ENCODE measurements at regions not wholly inside any gene's neighbourhood (a gene's known extent, or its start where the extent isn't known, plus 50 kb on each side); places are given as distances from the start of the nearest gene placed in this dataset.
"Not testable (repeated sequence)": the region's sequence is repeated elsewhere in the genome, so short reads cannot be mapped to it uniquely, and the experiment has no call there.

DNA sequence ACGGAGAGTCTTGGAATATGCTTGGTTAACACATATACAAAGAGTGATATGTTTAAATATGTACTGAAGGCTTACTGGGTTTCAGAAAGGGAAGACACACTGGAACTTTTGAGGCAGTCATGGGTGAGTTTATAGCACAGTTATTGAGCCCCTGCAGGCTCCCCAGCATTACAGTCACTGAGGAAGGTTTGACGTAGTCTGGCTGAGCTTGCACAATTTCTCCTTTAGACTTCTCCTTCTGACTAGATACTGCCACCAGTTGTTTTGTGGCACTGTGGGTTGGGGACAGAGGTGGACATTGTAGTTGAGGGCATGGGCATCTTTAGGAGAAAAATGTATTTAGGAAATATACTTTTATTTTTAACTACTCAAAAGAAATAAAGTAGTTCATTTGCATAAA, 285.4 kb downstream of the C11orf87 start:
- no peak for DNase-seq (ENCODE audit: low read depth, low spot score)
- Mint-ChIP-seq H3K4me3 (no peak overlapping the region), H3K27ac (ENCODE audit: unreplicated experiment) (no peak overlapping the region), H3K4me1 (no peaks in the 10 kb centered on the region), H3K27me3 (ENCODE audit: low read depth) (peaks cover 9% of the 10 kb centered on the region), H3K36me3 (ENCODE audit: low read depth) (no peaks in the 10 kb centered on the region), H3K9me3 (no peaks in the 10 kb centered on the region)
- TF ChIP-seq, protein P1, sequence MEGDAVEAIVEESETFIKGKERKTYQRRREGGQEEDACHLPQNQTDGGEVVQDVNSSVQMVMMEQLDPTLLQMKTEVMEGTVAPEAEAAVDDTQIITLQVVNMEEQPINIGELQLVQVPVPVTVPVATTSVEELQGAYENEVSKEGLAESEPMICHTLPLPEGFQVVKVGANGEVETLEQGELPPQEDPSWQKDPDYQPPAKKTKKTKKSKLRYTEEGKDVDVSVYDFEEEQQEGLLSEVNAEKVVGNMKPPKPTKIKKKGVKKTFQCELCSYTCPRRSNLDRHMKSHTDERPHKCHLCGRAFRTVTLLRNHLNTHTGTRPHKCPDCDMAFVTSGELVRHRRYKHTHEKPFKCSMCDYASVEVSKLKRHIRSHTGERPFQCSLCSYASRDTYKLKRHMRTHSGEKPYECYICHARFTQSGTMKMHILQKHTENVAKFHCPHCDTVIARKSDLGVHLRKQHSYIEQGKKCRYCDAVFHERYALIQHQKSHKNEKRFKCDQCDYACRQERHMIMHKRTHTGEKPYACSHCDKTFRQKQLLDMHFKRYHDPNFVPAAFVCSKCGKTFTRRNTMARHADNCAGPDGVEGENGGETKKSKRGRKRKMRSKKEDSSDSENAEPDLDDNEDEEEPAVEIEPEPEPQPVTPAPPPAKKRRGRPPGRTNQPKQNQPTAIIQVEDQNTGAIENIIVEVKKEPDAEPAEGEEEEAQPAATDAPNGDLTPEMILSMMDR (conservative IDR thresholded peaks at IDR 0.05), result no peak

DNA sequence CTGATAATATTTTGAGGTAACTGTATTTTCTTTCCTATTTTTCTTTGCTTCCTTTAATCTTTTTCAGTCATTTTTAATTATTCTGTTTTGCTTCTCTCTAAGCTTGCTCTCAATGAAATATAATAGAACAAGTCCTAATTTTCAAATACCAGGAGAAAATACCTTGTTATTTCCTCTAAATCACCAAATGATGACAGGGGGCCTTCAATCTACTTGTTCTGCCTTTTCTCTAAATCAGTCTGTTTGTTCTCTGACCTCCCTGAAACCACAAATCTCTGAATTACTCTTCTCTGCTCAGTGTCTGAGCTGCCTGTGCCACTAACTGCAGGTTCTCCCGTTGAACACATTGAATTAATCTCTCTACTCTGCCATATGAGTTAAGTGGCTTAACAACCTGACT, 286.2 kb downstream of the C11orf87 start:
- no peaks in the 10 kb centered on the region for H3K9me3 Mint-ChIP-seq
- no peaks in the 10 kb centered on the region for H3K36me3 Mint-ChIP-seq (ENCODE audit: low read depth)
- TF ChIP-seq, protein P1 (conservative IDR thresholded peaks at IDR 0.05), result no peak
- no peak overlapping the region for H3K27ac Mint-ChIP-seq (ENCODE audit: unreplicated experiment)
- H3K4me1 Mint-ChIP-seq, result no peaks in the 10 kb centered on the region
- no peak for DNase-seq (ENCODE audit: low read depth, low spot score)
- peaks cover 9% of the 10 kb centered on the region for H3K27me3 Mint-ChIP-seq (ENCODE audit: low read depth)
- H3K4me3 Mint-ChIP-seq, result no peak overlapping the region

DNA sequence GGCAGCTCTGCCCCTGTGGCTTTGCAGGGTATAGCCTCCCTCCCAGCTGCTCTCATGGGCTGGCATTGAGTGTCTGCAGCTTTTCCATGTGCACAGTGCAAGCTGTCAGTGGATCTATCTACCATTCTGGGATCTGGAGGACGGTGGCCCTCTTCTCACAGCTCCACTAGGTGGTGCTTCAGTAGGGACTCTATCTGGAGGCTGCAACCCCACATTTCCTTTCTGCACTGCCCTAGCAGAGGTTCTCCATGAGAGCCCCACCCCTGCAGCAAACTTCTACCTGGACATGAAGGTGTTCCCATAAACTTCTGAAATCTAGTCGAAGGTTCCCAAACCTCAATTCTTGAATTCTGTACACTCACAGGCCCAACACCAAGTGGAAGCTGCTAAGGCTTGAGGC, 292.5 kb downstream of the C11orf87 start:
- not testable (repeated sequence) for DNase-seq (ENCODE audit: low read depth, low spot score); H3K4me1 Mint-ChIP-seq; H3K27ac Mint-ChIP-seq (ENCODE audit: unreplicated experiment); H3K27me3 Mint-ChIP-seq (ENCODE audit: low read depth); H3K9me3 Mint-ChIP-seq; H3K4me3 Mint-ChIP-seq; H3K36me3 Mint-ChIP-seq (ENCODE audit: low read depth)

GRCh38 chr11:109715424-109715823, 293.4 kb downstream of the C11orf87 start:
- H3K36me3 Mint-ChIP-seq (ENCODE audit: low read depth); DNase-seq (ENCODE audit: low read depth, low spot score); H3K4me3 Mint-ChIP-seq; H3K4me1 Mint-ChIP-seq; H3K27me3 Mint-ChIP-seq (ENCODE audit: low read depth); H3K9me3 Mint-ChIP-seq; H3K27ac Mint-ChIP-seq (ENCODE audit: unreplicated experiment): not testable (repeated sequence)

DNA sequence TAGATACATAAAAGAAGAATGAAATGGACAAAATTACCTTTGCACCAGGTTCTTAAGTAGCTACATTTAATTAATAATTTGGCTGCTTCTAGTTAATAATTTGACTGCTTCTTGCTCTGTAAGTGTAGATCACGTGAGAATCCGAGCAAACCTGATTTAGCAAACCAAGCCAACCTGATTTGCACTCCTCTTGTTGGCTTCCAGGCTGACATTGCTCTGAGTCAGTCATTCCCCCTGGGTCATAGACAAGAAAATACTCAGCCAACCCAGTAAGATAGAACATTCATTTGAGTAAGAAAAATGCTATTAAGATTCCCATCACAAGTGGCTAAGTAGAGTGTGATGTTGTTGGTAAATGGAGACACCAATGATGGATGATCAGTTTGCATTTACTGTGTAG, 304.1 kb downstream of the C11orf87 start:
- Mint-ChIP-seq H3K27me3 (ENCODE audit: low read depth) (no peaks in the 10 kb centered on the region), H3K4me3 (no peak overlapping the region)

GRCh38 chr11:109728056-109728455, 306.1 kb downstream of the C11orf87 start:
- TF ChIP-seq, protein P1 (conservative IDR thresholded peaks at IDR 0.05), result no peak
- no peaks in the 10 kb centered on the region for H3K9me3 Mint-ChIP-seq
- no peak overlapping the region for H3K27ac Mint-ChIP-seq (ENCODE audit: unreplicated experiment)
- no peaks in the 10 kb centered on the region for H3K4me1 Mint-ChIP-seq
- no peak overlapping the region for H3K4me3 Mint-ChIP-seq
- H3K36me3 Mint-ChIP-seq (ENCODE audit: low read depth), result no peaks in the 10 kb centered on the region
- DNase-seq (ENCODE audit: low read depth, low spot score), result no peak
- H3K27me3 Mint-ChIP-seq (ENCODE audit: low read depth), result no peaks in the 10 kb centered on the region

More for the DNA sequence above, 304.1 kb downstream of the C11orf87 start:
- no peak overlapping the region for H3K27ac Mint-ChIP-seq (ENCODE audit: unreplicated experiment)
- no peaks in the 10 kb centered on the region for H3K36me3 Mint-ChIP-seq (ENCODE audit: low read depth)
- TF ChIP-seq, protein P1 (conservative IDR thresholded peaks at IDR 0.05), result no peak
- H3K4me1 Mint-ChIP-seq, result no peaks in the 10 kb centered on the region
- H3K9me3 Mint-ChIP-seq, result no peaks in the 10 kb centered on the region
- no peak for DNase-seq (ENCODE audit: low read depth, low spot score)

DNA sequence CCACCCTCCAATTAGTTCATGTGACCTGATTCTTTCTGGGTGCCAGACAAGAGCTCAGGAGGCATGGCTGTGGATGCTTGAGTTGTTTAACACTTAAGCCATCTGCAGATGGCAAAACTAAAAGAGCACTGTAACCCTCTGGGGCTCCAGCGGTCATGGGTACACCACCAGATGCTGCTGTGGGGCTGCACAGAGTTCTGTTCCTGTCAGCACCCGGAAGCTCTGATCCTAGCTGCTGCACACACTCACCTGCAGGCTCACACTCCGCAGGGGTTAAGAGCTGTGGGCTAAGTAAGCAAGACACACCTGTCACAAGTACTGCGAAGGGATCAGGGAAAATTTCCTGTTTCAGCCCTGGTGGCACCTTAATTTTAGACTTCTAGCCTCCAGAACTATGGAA, 307.8 kb downstream of the C11orf87 start:
- TF ChIP-seq, protein P1 (conservative IDR thresholded peaks at IDR 0.05), result no peak
- no peaks in the 10 kb centered on the region for H3K27me3 Mint-ChIP-seq (ENCODE audit: low read depth)
- no peak overlapping the region for H3K4me3 Mint-ChIP-seq
- no peaks in the 10 kb centered on the region for H3K9me3 Mint-ChIP-seq
- no peak overlapping the region for H3K27ac Mint-ChIP-seq (ENCODE audit: unreplicated experiment)
- no peaks in the 10 kb centered on the region for H3K36me3 Mint-ChIP-seq (ENCODE audit: low read depth)
- DNase-seq (ENCODE audit: low read depth, low spot score), result no peak
- H3K4me1 Mint-ChIP-seq, result peaks cover 8% of the 10 kb centered on the region

Data from neural crest cell (in vitro differentiated cells).